ENCODE measurements at regions not wholly inside any gene's neighbourhood (a gene's known extent, or its start where the extent isn't known, plus 50 kb on each side); places are given as distances from the start of the nearest gene placed in this dataset.

- no peaks in the 10 kb centered on the region for H3K4me1 ChIP-seq (replicated peaks in 1 of 4; ENCODE audit: control insufficient read depth in 3 of 4, insufficient read depth in 4 of 4, low read length in 3 of 4)
These were observed 97.1 kb upstream of the DAAM1 start for GRCh38 chr14:59091404-59091803.

More at GRCh38 chr14:59091404-59091803, 97.1 kb upstream of the DAAM1 start:
- Histone ChIP-seq H3K14ac (ENCODE audit: insufficient read length) (no peak overlapping the region), H4K20me1 (replicated peaks in 1 of 2; ENCODE audit: control insufficient read depth in 1 of 2, insufficient read depth in 2 of 2, low read length in 2 of 2) (no peaks in the 10 kb centered on the region), H2BK15ac (ENCODE audit: low read length) (no peak overlapping the region), H3K4me2 (ENCODE audit: insufficient read depth in 1 of 2, low read depth in 2 of 2, low read length in 2 of 2) (no peak overlapping the region), H2BK5ac (ENCODE audit: low read depth, low read length) (no peak overlapping the region), H3K79me2 (ENCODE audit: control insufficient read depth in 1 of 2, insufficient read depth in 2 of 2, low read length in 2 of 2) (no peaks in the 10 kb centered on the region), H3K23ac (ENCODE audit: insufficient read length) (no peak overlapping the region), H3K56ac (replicated peaks; ENCODE audit: insufficient read length, low read depth, low read length) (no peak overlapping the region), H3K23me2 (ENCODE audit: low read depth, low read length) (no peaks in the 10 kb centered on the region), H4K91ac (replicated peaks; ENCODE audit: insufficient read length, low read length) (no peak overlapping the region), H4K8ac (ENCODE audit: extremely low read depth, insufficient read depth, low read length) (no peak overlapping the region), H3K36me3 (ENCODE audit: control insufficient read depth in 2 of 4, insufficient read depth in 4 of 4, low read length in 3 of 4) (no peaks in the 10 kb centered on the region), H3K4ac (replicated peaks; ENCODE audit: insufficient read length, low read depth, low read length) (no peak overlapping the region), H3K9ac (replicated peaks in 1 of 4; ENCODE audit: extremely low read depth in 1 of 4, low read depth in 3 of 4, low read length in 3 of 4) (no peak overlapping the region), H2BK120ac (replicated peaks; ENCODE audit: low read depth, low read length) (no peak overlapping the region), H3K4me3 (ENCODE audit: extremely low read depth in 1 of 4, insufficient read depth in 2 of 4, low read depth in 3 of 4, low read length in 4 of 4) (no peak overlapping the region), H3K79me1 (ENCODE audit: low read depth, low read length) (no peaks in the 10 kb centered on the region), H3K9me3 (ENCODE audit: insufficient read depth in 2 of 2, low read depth in 1 of 2, low read length in 1 of 2) (no peaks in the 10 kb centered on the region), H2AK5ac (ENCODE audit: low read depth, low read length) (no peak overlapping the region), H2BK20ac (ENCODE audit: low read length) (no peak overlapping the region), H3K27me3 (replicated peaks in 1 of 4; ENCODE audit: control insufficient read depth in 3 of 4, extremely low read depth in 1 of 4, insufficient read depth in 3 of 4, low read length in 3 of 4) (no peaks in the 10 kb centered on the region), H4K5ac (ENCODE audit: insufficient read length, low read depth, low read length) (no peak overlapping the region), H3K18ac (ENCODE audit: extremely low read depth, low read length) (no peak overlapping the region), H2AFZ (ENCODE audit: low read length) (no peak overlapping the region), H3K27ac (ENCODE audit: low read depth, low read length) (no peak overlapping the region), H2BK12ac (ENCODE audit: low read depth, low read length) (no peak overlapping the region)
- ChIA-PET CTCF (ENCODE audit: partially characterized antibody) (interaction anchor here (0.7 to 1.0 kb wide), 2 partner anchors 38 to 66 kb away, joined by 3 read pairs; no protein-coding TSS in a partner anchor), POLR2A (ENCODE audit: partially characterized antibody) (no interaction called here)
- 90% methylated on average over 4 of the region's 4 CpGs; no CpG with 5 or more reads in 1 of the 2 experiments for WGBS, 2 experiments (ENCODE audit: extremely low coverage in 1 of 2, insufficient coverage in 1 of 2, insufficient read length in 1 of 2, insufficient replicate concordance in 2 of 2, low coverage in 1 of 2, low lambda C conversion rate in 2 of 2, missing lambda C conversion rate in 1 of 2)
- DNase-seq (ENCODE audit: low read depth in 1 of 2, low spot score in 2 of 2) (no peak), FAIRE-seq (no peak)
- no peak for TF ChIP-seq CEBPB (IDR thresholded peaks at IDR 0.05; ENCODE audit: low read depth, low read length)
- TF ChIP-seq, protein P1, sequence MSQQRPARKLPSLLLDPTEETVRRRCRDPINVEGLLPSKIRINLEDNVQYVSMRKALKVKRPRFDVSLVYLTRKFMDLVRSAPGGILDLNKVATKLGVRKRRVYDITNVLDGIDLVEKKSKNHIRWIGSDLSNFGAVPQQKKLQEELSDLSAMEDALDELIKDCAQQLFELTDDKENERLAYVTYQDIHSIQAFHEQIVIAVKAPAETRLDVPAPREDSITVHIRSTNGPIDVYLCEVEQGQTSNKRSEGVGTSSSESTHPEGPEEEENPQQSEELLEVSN (IDR thresholded peaks at IDR 0.05): no peak
